ENCODE measurements at regions not wholly inside any gene's neighbourhood (a gene's known extent, or its start where the extent isn't known, plus 50 kb on each side); places are given as distances from the start of the nearest gene placed in this dataset.
"Not testable (repeated sequence)": the region's sequence is repeated elsewhere in the genome, so short reads cannot be mapped to it uniquely, and the experiment has no call there.

- no peak for TF ChIP-seq JUND (IDR thresholded peaks at IDR 0.05; ENCODE audit: low read depth)
- in situ Hi-C loops (cut with HindIII; ENCODE audit: low pct_unique_long_range_greater_than_20kb, low sequenced_read_pairs), result no loop called here
- no peak for DNase-seq (ENCODE audit: low read depth in 1 of 2, low spot score in 1 of 2)
Observed at GRCh38 chr2:182477774-182478173, 50.9 kb upstream of the PDE1A start.

DNA sequence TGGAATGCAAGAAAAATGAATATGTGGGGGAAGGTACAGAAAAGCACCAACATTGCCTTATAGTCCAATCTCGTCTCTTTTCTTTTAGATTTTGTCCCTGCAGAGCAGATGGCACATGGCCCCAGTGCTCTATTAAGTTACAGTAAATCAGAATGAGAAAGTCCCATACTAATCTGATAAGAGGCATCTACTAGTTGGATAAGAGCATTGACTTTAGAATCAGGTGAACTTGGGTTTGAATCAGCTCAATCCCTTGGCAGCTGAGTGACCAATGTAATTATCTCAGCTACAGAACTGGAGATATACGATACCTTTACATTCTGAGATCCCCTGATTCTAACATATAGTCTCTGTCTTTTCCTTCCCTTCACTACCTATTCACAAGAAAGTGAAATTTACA lies 54.8 kb upstream of the PDE1A start:
- TF ChIP-seq JUND (IDR thresholded peaks at IDR 0.05; ENCODE audit: low read depth), result no peak
- in situ Hi-C loops (cut with HindIII; ENCODE audit: low pct_unique_long_range_greater_than_20kb, low sequenced_read_pairs), result no loop called here

GRCh38 chr2:182482511-182482910 lies 55.7 kb upstream of the PDE1A start:
- in situ Hi-C loops (cut with HindIII; ENCODE audit: low pct_unique_long_range_greater_than_20kb, low sequenced_read_pairs), result no loop called here
- DNase-seq (ENCODE audit: low read depth in 1 of 2, low spot score in 1 of 2), result no peak
- TF ChIP-seq JUND (IDR thresholded peaks at IDR 0.05; ENCODE audit: low read depth), result no peak

More for the DNA sequence above, 54.8 kb upstream of the PDE1A start:
- no peak for DNase-seq (ENCODE audit: low read depth in 1 of 2, low spot score in 1 of 2)

- DNase-seq (ENCODE audit: low read depth in 1 of 2, low spot score in 1 of 2), result no peak
- no peak for TF ChIP-seq JUND (IDR thresholded peaks at IDR 0.05; ENCODE audit: low read depth)
- in situ Hi-C loops (cut with HindIII; ENCODE audit: low pct_unique_long_range_greater_than_20kb, low sequenced_read_pairs), result no loop called here
Observed at GRCh38 chr2:182496596-182496995, 69.8 kb upstream of the PDE1A start.

GRCh38 chr2:182499706-182500470 lies 73.1 kb upstream of the PDE1A start:
- in situ Hi-C loops (cut with HindIII; ENCODE audit: low pct_unique_long_range_greater_than_20kb, low sequenced_read_pairs), result no loop called here
- TF ChIP-seq JUND (IDR thresholded peaks at IDR 0.05; ENCODE audit: low read depth), result no peak
- DNase-seq (ENCODE audit: low read depth in 1 of 2, low spot score in 1 of 2), result no peak

DNA sequence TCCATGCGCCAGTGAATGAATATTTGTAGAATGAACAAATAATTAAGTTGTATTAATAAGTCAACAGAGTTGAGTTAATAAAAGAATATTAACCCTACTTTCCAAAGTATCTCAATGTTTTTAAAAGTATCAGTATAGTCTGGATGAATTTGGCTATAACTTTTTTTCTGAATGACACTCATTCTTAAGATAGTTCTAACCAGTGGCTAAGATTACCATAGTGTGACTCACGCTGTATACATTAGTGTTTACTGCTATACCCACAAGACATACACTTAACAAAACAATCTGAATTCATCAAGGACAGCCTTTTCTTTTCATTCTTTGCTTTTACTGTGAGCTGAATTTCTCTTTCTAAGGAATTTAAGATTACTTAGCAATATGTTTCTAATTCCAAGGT lies 77.0 kb upstream of the PDE1A start:
- in situ Hi-C loops (cut with HindIII; ENCODE audit: low pct_unique_long_range_greater_than_20kb, low sequenced_read_pairs), result no loop called here
- DNase-seq (ENCODE audit: low read depth in 1 of 2, low spot score in 1 of 2), result no peak
- TF ChIP-seq JUND (IDR thresholded peaks at IDR 0.05; ENCODE audit: low read depth), result no peak

- no peak for TF ChIP-seq JUND (IDR thresholded peaks at IDR 0.05; ENCODE audit: low read depth)
- DNase-seq (ENCODE audit: low read depth in 1 of 2, low spot score in 1 of 2), result no peak
- in situ Hi-C loops (cut with HindIII; ENCODE audit: low pct_unique_long_range_greater_than_20kb, low sequenced_read_pairs), result no loop called here
Observed at GRCh38 chr2:182504903-182505302, 78.1 kb upstream of the PDE1A start.

DNA sequence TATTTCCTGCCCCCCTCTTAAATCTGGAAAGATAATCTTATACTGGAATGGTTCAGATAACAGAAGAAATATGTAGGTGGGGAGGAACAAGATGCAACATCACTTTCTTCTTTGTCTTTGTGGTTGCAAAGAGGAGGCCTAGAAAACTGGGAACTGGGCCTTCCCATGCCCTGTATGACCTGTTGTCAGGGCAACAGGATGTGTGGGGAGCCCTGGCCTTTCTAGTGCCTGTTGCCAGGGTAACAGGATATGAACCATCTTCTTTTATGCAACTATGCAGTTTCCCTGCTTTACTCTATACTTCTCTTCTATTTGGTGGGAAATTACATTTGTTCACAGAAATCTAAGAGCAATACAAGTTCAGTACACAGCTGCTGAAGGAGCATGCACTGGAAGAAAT lies 79.8 kb upstream of the PDE1A start:
- in situ Hi-C loops (cut with HindIII; ENCODE audit: low pct_unique_long_range_greater_than_20kb, low sequenced_read_pairs), result no loop called here
- TF ChIP-seq JUND (IDR thresholded peaks at IDR 0.05; ENCODE audit: low read depth), result no peak
- DNase-seq (ENCODE audit: low read depth in 1 of 2, low spot score in 1 of 2), result no peak

DNA sequence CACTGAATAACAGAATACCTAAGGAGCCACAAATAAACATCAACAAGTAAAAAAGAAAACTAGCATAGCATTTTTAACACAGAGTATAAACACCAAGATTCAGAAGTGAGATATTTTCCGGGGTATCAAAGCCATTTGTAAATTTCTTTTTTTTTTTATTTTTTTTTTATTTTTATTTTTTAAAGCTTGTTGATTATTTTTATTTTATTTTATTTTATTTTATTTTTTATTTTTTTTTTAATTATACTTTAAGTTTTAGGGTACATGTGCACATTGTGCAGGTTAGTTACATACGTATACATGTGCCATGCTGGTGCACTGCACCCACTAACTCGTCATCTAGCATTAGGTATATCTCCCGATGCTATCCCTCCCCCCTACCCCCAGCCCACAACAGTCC lies 81.7 kb upstream of the PDE1A start:
- in situ Hi-C loops (cut with HindIII; ENCODE audit: low pct_unique_long_range_greater_than_20kb, low sequenced_read_pairs); DNase-seq (ENCODE audit: low read depth in 1 of 2, low spot score in 1 of 2): not testable (repeated sequence)

DNA sequence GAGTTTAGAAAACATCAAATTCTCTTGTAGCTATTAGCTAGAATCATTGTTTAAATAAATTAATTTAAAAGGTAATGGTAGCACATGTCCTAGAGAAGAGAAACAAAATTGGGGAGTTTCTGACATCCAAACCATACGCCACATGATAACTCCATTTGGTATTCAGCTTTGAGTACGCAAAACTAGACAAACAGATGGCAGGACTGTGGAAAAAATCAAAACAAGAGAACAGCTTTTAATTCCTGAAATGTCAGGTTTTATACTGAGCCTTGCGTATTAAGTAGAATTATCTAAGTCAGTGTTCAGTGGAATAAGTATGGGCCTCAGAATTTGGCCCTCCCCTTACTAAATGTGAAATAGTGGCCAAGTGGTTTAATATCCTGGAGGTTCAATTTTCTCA lies 82.4 kb upstream of the PDE1A start:
- in situ Hi-C loops (cut with HindIII; ENCODE audit: low pct_unique_long_range_greater_than_20kb, low sequenced_read_pairs), result no loop called here
- no peak for DNase-seq (ENCODE audit: low read depth in 1 of 2, low spot score in 1 of 2)
- TF ChIP-seq JUND (IDR thresholded peaks at IDR 0.05; ENCODE audit: low read depth), result no peak

DNA sequence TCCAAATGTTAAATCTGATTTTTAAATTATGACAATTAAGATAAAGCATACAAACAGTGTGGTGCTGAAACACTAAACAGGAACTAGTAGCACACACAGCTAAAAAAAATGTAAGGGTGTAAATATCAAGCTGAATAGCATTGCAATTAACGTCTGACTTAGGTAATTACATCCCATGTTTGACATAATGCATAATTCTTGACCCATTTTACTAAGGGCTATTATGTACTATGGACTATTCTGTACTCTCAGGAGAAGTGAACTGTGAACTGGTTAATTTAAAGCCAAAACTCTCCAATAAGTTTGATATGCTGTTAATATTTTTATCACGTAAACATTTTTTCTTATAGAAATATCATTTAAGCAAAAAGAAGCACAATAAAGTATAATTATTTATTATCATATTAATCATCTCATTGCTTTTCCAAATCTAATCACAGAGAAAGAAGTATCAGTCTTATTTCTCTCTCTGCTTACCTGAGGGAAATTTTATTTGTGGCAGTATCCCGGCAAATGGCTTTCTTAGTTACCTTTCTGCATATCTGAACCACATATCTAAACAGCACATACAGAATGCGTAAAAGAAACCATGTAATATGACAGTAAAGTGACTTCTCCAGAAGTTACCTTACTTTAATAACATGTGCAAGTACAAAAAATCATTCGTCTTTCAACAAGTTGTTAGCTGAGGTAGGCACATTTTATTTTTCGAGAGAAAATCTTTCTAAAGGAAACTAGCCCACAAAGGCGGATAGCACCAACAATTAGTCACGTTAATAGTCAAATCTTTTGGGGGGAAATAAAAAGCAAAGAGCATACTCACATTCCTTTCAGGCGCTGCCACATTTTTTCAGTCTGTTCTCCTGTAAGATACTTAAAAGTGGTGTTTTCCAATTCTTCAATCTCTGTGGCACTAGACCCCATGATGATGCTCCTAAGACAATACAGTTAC lies 94.9 kb upstream of the PDE1A start:
- DNase-seq (ENCODE audit: low read depth in 1 of 2, low spot score in 1 of 2), result no peak
- TF ChIP-seq JUND (IDR thresholded peaks at IDR 0.05; ENCODE audit: low read depth), result no peak
- in situ Hi-C loops (cut with HindIII; ENCODE audit: low pct_unique_long_range_greater_than_20kb, low sequenced_read_pairs), result no loop called here

GRCh38 chr2:182522405-182522896 lies 95.6 kb upstream of the PDE1A start:
- DNase-seq (ENCODE audit: low read depth in 1 of 2, low spot score in 1 of 2), result no peak
- in situ Hi-C loops (cut with HindIII; ENCODE audit: low pct_unique_long_range_greater_than_20kb, low sequenced_read_pairs), result no loop called here
- TF ChIP-seq JUND (IDR thresholded peaks at IDR 0.05; ENCODE audit: low read depth), result no peak

- in situ Hi-C loops (cut with HindIII; ENCODE audit: low pct_unique_long_range_greater_than_20kb, low sequenced_read_pairs), result no loop called here
- TF ChIP-seq JUND (IDR thresholded peaks at IDR 0.05; ENCODE audit: low read depth), result no peak
- DNase-seq (ENCODE audit: low read depth in 1 of 2, low spot score in 1 of 2), result no peak
Observed at GRCh38 chr2:182522972-182523473, 96.2 kb upstream of the PDE1A start.
